Ascending aorta (tissue), 2 donors: ENCODE measurements at regions not wholly inside any gene's neighbourhood (a gene's known extent, or its start where the extent isn't known, plus 50 kb on each side); places are given as distances from the start of the nearest gene placed in this dataset.

ENCODE experiments used
- DNase-seq, 2 donors: peaks; one replicate each; pipeline ENCODE4 v3.0.0-alpha.2; 2019; ENCODE audit warnings: low spot score in 2 of 2
- H3K27ac ChIP-seq, 2 donors: fragments of 200-600 bp; sonication (generic); one replicate each; pipeline ENCODE4 v1.5.1; 2016 to 2017; ENCODE audit warnings: mild to moderate bottlenecking in 1 of 2
- H3K27me3 ChIP-seq: fragments of 200-600 bp; sonication (generic); one replicate; pipeline ENCODE4 v1.5.1; 2017
- H3K36me3 ChIP-seq, 2 donors: fragments of 200-600 bp; sonication (generic); one replicate each; pipeline ENCODE4 v1.5.1; 2016
- H3K4me1 ChIP-seq, 2 donors: fragments of 200-600 bp; sonication (generic); one replicate each; pipeline ENCODE4 v1.5.1; 2016 to 2017; ENCODE audit warnings: mild to moderate bottlenecking in 1 of 2
- H3K4me3 ChIP-seq, 2 donors: fragments of 200-600 bp; sonication (generic); one replicate each; pipeline ENCODE4 v1.5.1; 2016 to 2017; ENCODE audit warnings: mild to moderate bottlenecking in 1 of 2
- H3K9me3 ChIP-seq, 2 donors: fragments of 200-600 bp; sonication (generic); one replicate each; pipeline ENCODE4 v1.5.1; 2016
- intact Hi-C: fragments of 100-400 bp; cut with DNase I; formaldehyde crosslinking; loops from one replicate; pipeline ENCODE4 v1.15.1; 2023
- TF ChIP-seq, protein P1 (sequence below), 3 experiments: fragments of 200-600 bp in 2 of 3; fragments of 450-650 bp in 1 of 3; sonication (generic) in 2 of 3; IDR thresholded peaks; one replicate each; pipeline ENCODE4 v1.5.1; 2016 to 2019; ENCODE audit warnings: antibody characterized with exemption in 3 of 3, mild to moderate bottlenecking in 1 of 3, moderate library complexity in 1 of 3

DNA sequence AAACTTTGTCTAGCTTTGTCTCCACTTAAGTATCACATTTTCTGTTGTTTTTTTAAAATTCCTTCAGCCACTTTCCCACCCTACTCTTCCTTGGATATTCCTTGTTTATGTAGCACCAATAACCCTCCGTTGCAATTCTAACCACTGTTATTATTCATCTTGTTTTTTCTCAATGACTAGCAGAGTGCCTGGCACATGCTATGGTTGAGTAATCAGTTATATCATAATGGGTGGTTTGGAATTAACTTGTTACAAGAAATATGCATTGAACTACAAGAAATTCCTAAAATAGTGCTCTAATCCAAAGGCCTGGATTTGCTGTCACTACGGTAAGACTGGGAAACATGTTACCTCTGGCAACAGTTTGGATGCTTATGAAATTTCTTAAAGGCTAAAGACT, 756.6 kb downstream of the NOVA1 start:
- intact Hi-C loops, result no loop called here
- no peaks in the 10 kb centered on the region for H3K36me3 ChIP-seq
- H3K27ac ChIP-seq, result no peak overlapping the region
- TF ChIP-seq, protein P1, sequence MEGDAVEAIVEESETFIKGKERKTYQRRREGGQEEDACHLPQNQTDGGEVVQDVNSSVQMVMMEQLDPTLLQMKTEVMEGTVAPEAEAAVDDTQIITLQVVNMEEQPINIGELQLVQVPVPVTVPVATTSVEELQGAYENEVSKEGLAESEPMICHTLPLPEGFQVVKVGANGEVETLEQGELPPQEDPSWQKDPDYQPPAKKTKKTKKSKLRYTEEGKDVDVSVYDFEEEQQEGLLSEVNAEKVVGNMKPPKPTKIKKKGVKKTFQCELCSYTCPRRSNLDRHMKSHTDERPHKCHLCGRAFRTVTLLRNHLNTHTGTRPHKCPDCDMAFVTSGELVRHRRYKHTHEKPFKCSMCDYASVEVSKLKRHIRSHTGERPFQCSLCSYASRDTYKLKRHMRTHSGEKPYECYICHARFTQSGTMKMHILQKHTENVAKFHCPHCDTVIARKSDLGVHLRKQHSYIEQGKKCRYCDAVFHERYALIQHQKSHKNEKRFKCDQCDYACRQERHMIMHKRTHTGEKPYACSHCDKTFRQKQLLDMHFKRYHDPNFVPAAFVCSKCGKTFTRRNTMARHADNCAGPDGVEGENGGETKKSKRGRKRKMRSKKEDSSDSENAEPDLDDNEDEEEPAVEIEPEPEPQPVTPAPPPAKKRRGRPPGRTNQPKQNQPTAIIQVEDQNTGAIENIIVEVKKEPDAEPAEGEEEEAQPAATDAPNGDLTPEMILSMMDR (IDR thresholded peaks at IDR 0.05), result no peak
- no peaks in the 10 kb centered on the region for H3K9me3 ChIP-seq
- no peaks in the 10 kb centered on the region for H3K4me1 ChIP-seq
- no peak overlapping the region for H3K4me3 ChIP-seq
- no peaks in the 10 kb centered on the region for H3K27me3 ChIP-seq
- DNase-seq, result no peak

DNA sequence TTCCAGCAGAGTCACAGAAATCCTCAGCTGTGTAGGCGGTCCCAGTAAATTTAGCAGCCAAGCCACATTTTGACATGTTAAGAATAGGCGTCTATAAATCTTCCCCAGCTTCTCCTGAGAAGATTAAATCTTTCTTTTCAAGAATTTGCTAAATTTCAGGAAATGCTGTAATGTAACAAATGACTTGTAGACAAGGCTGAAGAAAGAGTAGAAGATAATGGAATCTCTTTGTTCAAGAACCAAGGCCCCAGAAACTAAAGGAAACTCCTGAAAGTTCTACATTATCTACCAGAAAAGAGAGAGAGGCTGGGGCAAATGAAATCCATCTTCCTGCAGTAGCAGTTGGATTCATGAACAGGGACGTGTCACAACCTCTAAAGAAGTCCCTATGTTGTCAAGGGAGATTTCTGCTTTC, 760.3 kb downstream of the NOVA1 start:
- Histone ChIP-seq H3K4me3 (no peak overlapping the region), H3K4me1 (no peaks in the 10 kb centered on the region), H3K27ac (no peak overlapping the region), H3K36me3 (no peaks in the 10 kb centered on the region), H3K27me3 (no peaks in the 10 kb centered on the region), H3K9me3 (no peaks in the 10 kb centered on the region)
- no peak for DNase-seq
- intact Hi-C loops, result no loop called here
- TF ChIP-seq, protein P1 (IDR thresholded peaks at IDR 0.05), result no peak

DNA sequence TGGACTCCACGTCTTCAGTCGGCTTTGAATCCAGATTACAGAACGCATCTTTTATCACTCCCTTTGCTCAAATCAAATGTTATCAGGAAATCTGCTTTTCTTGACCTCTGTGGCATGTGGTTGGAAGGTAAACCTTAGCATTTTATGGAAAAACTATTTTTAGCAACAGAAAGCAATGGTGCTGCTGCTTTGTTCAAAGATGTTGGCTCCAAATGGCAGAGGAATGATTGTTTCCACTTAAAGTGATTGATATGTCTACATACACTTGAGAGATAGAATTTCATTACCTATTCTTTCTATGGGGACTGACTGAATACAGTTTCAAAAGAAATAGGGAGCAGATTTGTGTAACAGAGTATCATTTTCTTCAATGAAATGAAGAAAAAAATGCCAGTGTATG, 761.2 kb downstream of the NOVA1 start:
- no peaks in the 10 kb centered on the region for H3K36me3 ChIP-seq
- DNase-seq, result no peak
- no peak overlapping the region for H3K27ac ChIP-seq
- no peak overlapping the region for H3K4me3 ChIP-seq
- no peaks in the 10 kb centered on the region for H3K9me3 ChIP-seq
- TF ChIP-seq, protein P1 (IDR thresholded peaks at IDR 0.05), result no peak
- H3K27me3 ChIP-seq, result no peaks in the 10 kb centered on the region
- intact Hi-C loops, result no loop called here
- no peaks in the 10 kb centered on the region for H3K4me1 ChIP-seq

DNA sequence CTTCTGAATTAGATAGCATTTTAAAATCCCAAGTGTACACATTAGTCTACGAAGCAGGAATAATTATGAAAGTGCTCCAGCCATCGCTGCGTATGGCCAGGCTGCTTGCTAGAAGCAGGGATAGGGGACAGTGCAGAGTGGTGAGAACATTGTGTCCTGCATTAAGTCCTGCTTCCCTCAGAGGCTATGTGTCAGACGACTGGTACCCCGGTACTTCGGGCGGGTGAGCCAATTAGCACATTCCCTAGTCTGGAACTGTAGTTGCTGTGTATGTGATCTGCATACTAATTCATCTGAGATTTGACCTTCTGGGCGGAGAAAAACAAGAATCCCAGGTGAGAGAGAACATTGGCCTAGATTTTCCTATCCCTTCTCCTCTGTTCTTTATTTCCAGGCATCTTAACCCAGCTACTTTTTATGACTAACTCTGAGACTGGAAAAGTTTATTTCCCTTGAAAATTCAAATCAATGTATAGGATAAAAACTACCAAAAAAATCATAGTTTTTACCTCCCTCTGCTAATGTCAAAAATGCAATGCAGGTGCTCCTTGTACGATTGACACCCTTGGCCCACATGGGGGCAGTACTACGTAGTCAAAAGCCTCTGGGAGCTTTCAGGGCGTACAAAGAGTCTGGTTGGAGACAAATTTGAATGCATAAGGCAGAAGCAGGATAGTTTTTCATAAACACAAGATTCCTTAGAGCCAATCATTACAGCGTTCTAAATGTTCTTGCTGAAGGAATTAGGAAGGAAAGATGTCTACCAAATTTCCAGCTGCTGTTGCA, 764.3 kb downstream of the NOVA1 start:
- Histone ChIP-seq H3K4me3 (no peak overlapping the region), H3K9me3 (no peaks in the 10 kb centered on the region), H3K4me1 (no peaks in the 10 kb centered on the region), H3K36me3 (no peaks in the 10 kb centered on the region), H3K27ac (no peak overlapping the region), H3K27me3 (no peaks in the 10 kb centered on the region)
- DNase-seq, result no peak
- intact Hi-C loops, result no loop called here
- TF ChIP-seq, protein P1 (IDR thresholded peaks at IDR 0.05), result no peak

DNA sequence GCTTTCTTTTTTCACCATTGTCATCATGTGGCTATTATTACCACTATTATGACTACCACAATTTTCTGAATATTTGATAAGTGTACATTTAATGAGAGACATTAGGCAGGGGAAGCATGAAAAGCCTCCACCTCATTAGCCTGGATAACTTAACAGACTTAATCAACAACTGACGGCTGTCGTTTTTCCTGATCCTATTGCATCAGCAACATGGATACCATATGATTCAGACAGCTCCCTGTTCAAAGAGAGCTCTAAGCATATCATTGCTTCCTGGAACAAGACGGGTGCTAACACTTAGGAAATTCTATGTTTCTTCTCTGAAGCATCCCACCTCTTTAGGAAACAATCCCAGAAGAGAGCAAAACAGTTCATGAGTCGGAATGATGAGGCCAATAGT, 765.2 kb downstream of the NOVA1 start:
- no peaks in the 10 kb centered on the region for H3K4me1 ChIP-seq
- H3K27me3 ChIP-seq, result no peaks in the 10 kb centered on the region
- H3K4me3 ChIP-seq, result no peak overlapping the region
- no peaks in the 10 kb centered on the region for H3K36me3 ChIP-seq
- intact Hi-C loops, result no loop called here
- H3K9me3 ChIP-seq, result no peaks in the 10 kb centered on the region
- H3K27ac ChIP-seq, result no peak overlapping the region
- TF ChIP-seq, protein P1 (IDR thresholded peaks at IDR 0.05), result no peak
- DNase-seq, result no peak
